AG09309 (cell line): ENCODE measurements at regions not wholly inside any gene's neighbourhood (a gene's known extent, or its start where the extent isn't known, plus 50 kb on each side); places are given as distances from the start of the nearest gene placed in this dataset.

Source experiments
- DNase-seq: peaks from one replicate; pipeline ENCODE4 v3.0.0-alpha.2; 2010; ENCODE audit warnings: low read depth
- H3K4me3 ChIP-seq: 2 replicates; pipeline ENCODE4 v1.5.1; 2011; ENCODE audit warnings: mild to moderate bottlenecking, low read depth, low read length, moderate library complexity; ENCODE audit not compliant: control insufficient read depth
- CTCF ChIP-seq: IDR thresholded peaks from 2 replicates; pipeline ENCODE4 v1.5.1; 2011; ENCODE audit warnings: mild to moderate bottlenecking, low read depth, low read length, inconsistent platforms; ENCODE audit not compliant: insufficient read depth, control insufficient read depth; ENCODE audit errors: missing control alignments

DNA sequence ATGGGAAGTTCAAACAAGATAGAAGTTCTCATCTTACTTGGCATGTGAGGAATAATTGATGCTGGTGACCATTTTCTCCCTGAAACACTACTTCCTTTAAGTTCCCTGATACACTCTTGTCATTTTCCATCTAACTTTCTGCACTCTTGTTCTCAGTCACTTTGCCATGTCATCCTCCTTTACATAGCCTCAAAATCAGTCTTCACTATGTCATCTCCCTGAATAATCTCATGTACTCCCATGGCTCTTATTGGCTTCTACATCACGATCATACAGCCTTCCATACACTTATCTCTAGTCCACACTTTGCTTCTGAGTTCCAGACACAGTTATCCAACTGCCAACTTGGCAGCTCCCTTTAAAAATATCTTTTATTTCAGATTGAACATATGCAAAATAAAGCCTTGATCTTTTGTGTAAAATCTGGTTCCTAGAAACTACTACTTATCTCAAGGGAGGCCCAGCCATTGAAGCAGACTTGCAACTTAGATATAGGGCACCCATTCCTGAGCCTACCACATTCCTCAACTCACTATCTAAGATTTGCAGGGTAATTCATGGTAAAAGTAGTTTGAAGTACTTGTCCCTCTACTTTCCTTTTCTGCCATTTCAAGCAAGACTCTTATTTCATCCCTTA, 1070.2 kb upstream of the NXPH2 start:
- no peak for TF ChIP-seq CTCF
- no peak overlapping the region for H3K4me3 ChIP-seq
- DNase-seq, result no peak

DNA sequence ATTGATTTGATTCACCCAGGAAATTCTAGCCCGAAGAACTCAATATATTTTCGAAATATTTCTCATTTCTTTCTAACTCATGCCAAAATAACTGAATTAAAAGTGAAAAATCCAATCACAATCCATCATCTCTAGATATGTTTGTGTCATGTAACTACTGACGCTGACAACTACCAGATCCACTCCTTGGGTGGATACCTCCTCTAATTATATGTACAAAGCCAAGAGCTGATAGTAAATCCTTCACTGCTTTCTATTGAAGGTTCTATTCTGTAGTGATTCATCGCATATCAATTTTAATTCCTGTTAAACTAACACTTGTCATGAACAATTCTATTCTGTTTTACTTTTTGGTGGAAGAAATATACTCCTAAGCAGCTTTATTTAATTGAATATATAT, 1056.6 kb upstream of the NXPH2 start:
- no peak for TF ChIP-seq CTCF
- no peak overlapping the region for H3K4me3 ChIP-seq
- DNase-seq, result no peak

GRCh38 chr2:139835101-139835500, 1054.9 kb upstream of the NXPH2 start:
- no peak for TF ChIP-seq CTCF
- DNase-seq, result no peak
- H3K4me3 ChIP-seq, result no peak overlapping the region

DNA sequence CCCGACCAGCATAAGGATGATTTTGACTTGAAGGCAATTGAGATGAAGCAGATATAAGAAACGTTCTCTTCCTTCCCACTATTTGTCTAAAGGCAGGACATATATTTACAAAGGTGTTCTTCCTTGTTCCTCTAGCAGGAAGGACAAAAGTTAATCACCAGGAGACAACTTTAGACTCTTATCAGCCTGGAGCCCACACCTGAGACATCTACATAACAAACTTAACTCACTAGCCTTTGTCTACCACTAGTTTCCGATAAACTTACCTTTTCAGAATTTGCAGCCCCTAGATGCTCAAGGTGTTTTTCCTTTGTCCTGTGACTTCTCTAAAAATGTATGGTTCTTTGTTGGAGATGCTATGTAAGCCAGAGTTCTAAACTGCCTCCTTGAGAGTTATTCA, 1047.8 kb upstream of the NXPH2 start:
- H3K4me3 ChIP-seq, result no peak overlapping the region
- no peak for DNase-seq
- TF ChIP-seq CTCF, result no peak

DNA sequence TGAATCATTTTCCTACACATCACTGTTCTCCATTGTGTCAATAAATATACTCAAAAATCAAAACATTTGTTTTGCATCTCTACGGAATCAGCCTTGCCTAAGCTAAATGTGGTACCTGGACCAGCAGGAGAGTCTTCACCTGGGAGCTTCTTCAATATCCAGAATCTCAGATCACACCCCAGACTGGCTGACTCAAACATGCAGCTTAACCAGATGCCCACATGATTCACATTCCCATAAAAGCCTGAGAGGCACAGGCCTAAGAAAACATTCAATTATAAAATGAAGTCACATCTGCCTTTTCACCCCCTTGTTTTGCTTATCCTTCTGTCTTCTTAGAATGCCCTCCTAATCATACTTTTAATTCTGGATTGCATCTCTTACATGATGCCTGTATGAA, 1045.5 kb upstream of the NXPH2 start:
- no peak for DNase-seq
- H3K4me3 ChIP-seq, result no peak overlapping the region
- no peak for TF ChIP-seq CTCF

DNA sequence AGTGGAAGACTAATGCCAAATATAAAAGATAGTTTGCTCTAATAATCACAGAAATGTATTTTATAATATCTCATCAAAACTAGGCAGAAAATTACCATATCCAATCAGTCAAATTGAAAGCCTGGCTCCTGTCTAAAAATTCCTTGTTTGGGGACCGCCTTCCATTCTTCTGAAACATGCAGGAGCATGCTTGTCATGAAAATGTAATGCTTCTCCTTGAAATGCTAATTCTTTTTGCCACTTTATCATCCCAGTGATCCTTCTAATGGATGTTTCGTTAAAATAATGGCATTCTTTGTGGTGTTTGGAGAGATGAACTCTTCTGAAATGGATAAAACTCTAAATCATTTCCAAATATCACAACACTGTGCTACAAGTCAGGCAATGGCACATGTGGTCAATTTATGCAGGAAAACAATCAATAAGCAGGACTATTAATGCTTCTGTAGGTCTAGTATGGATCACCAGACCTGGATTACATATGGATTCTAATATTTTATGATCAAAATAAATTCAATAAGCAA, 1039.1 kb upstream of the NXPH2 start:
- no peak for DNase-seq
- no peak for TF ChIP-seq CTCF
- no peak overlapping the region for H3K4me3 ChIP-seq
